HEK293T (cell line): ENCODE measurements at regions not wholly inside any gene's neighbourhood (a gene's known extent, or its start where the extent isn't known, plus 50 kb on each side); places are given as distances from the start of the nearest gene placed in this dataset.

Source experiments
- CTCF ChIA-PET: fragments of 350-600 bp; formaldehyde crosslinking; extraction: SDS; loops from one replicate; lab custom pipeline; 2021; ENCODE audit warnings: antibody characterized with exemption, inconsistent platforms; lab: Yijun Ruan, JAX
- POLR2A ChIA-PET: fragments of 350-600 bp; formaldehyde crosslinking; extraction: SDS; loops from one replicate; lab custom pipeline; 2020; ENCODE audit warnings: antibody characterized with exemption, inconsistent platforms; lab: Yijun Ruan, JAX
- DNase-seq: peaks from one replicate; pipeline ENCODE4 v3.0.0; 2012; ENCODE audit warnings: mixed read lengths; ENCODE audit errors: extremely low spot score
- ARNT ChIP-seq: fragments of 450-650 bp; IDR thresholded peaks from 2 replicates; pipeline ENCODE4 v1.6.1; 2017; ENCODE audit warnings: mild to moderate bottlenecking
- BHLHE40 ChIP-seq: fragments of 450-650 bp; IDR thresholded peaks from 2 replicates; pipeline ENCODE4 v1.6.1; 2016; ENCODE audit warnings: mild to moderate bottlenecking, moderate library complexity, borderline replicate concordance
- CTBP1 ChIP-seq: fragments of 450-650 bp; IDR thresholded peaks from 2 replicates; pipeline ENCODE4 v1.6.1; 2016; ENCODE audit warnings: borderline replicate concordance
- ELF4 ChIP-seq: fragments of 450-650 bp; IDR thresholded peaks from 2 replicates; pipeline ENCODE4 v1.6.1; 2017; ENCODE audit warnings: antibody characterized with exemption
- FOXA1 ChIP-seq: fragments of 450-650 bp; IDR thresholded peaks from 2 replicates; pipeline ENCODE4 v1.6.1; 2016; ENCODE audit warnings: mild to moderate bottlenecking
- FOXK2 ChIP-seq: fragments of 450-650 bp; IDR thresholded peaks from 2 replicates; pipeline ENCODE4 v1.6.1; 2016; ENCODE audit warnings: mild to moderate bottlenecking
- FOXM1 ChIP-seq: fragments of 450-650 bp; IDR thresholded peaks from 2 replicates; pipeline ENCODE4 v1.6.1; 2017; ENCODE audit warnings: mild to moderate bottlenecking, borderline replicate concordance
- HDGF ChIP-seq: fragments of 450-650 bp; IDR thresholded peaks from 2 replicates; pipeline ENCODE4 v1.6.1; 2017; ENCODE audit warnings: antibody characterized with exemption, borderline replicate concordance
- L3MBTL2 ChIP-seq: fragments of 450-650 bp; conservative IDR thresholded peaks from 2 replicates; pipeline ENCODE4 v1.6.1; 2016; ENCODE audit warnings: mild to moderate bottlenecking
- LEF1 ChIP-seq: fragments of 450-650 bp; IDR thresholded peaks from 2 replicates; pipeline ENCODE4 v1.6.1; 2017; ENCODE audit warnings: mild to moderate bottlenecking, borderline replicate concordance
- NFRKB ChIP-seq: fragments of 450-650 bp; IDR thresholded peaks from 2 replicates; pipeline ENCODE4 v1.6.1; 2016; ENCODE audit warnings: mild to moderate bottlenecking, moderate library complexity
- SP1 ChIP-seq: fragments of 450-650 bp; IDR thresholded peaks from 2 replicates; pipeline ENCODE4 v1.6.1; 2017
- SUZ12 ChIP-seq: fragments of 450-650 bp; IDR thresholded peaks from 2 replicates; pipeline ENCODE4 v1.6.1; 2016; ENCODE audit warnings: mild to moderate bottlenecking
- TARDBP ChIP-seq: fragments of 450-650 bp; IDR thresholded peaks from 2 replicates; pipeline ENCODE4 v1.6.1; 2016
- ZNF384 ChIP-seq: fragments of 450-650 bp; IDR thresholded peaks from 2 replicates; pipeline ENCODE4 v1.6.1; 2016
- TF ChIP-seq, protein P1 (sequence below): fragments of 450-650 bp; IDR thresholded peaks from 2 replicates; pipeline ENCODE4 v1.6.1; 2016

DNA sequence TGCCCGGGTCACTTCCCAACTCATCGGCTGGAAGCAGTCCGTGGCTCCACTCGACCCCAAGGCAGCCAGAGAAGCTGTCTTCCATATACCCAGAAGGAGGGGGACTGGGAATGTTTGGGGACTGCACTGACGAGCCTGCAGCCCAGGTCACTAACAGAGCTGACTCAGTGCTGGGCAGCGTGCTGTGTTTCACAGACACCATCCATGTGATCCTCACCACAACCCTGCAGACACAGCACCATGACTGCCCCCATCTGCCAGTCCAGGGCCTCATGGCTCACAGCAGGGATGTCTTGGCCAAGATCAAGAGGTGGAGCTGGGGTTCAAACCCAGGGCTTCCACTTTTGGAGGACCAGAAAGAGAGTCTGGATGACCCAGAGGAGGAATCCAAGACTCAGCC, 67.9 kb downstream of the KLHDC7A start:
- DNase-seq = no peak
- POLR2A ChIA-PET = no interaction called here
- CTCF ChIA-PET = interaction anchor here (1.0 to 1.2 kb wide), 2 partner anchors 27 to 33 kb away, joined by 3 to 5 read pairs; no protein-coding TSS in a partner anchor
- TF ChIP-seq ELF4 = no peak
- no peak for TF ChIP-seq SUZ12
- TF ChIP-seq LEF1 = no peak
- no peak for TF ChIP-seq ZNF384
- TF ChIP-seq ARNT = no peak
- TF ChIP-seq CTBP1 = no peak
- TF ChIP-seq FOXK2 = no peak
- no peak for TF ChIP-seq BHLHE40
- no peak for TF ChIP-seq L3MBTL2
- TF ChIP-seq FOXM1 = no peak
- no peak for TF ChIP-seq HDGF

DNA sequence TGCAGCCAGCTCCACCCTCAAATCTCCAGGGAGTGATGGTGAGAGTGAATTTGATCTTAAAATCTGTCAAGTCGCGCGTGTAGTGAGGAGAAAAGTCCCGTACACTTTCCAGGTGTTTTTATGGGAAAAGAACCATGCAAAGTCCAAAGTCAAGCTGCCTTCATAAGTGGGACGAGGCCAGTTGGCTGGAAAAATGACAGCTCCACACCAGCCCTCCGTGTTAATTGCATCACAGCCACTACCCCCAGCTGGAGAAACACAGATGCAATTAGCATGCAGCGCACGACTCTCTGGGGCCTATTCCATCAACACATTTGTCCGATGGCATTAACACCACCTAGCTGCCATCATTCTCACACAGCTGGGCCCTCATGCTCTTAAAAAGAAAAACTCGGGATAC, 68.4 kb downstream of the KLHDC7A start:
- CTCF ChIA-PET = interaction anchor here (1.0 to 1.2 kb wide), 2 partner anchors 27 to 32 kb away, joined by 3 to 5 read pairs; no protein-coding TSS in a partner anchor
- no peak for DNase-seq
- TF ChIP-seq FOXM1 = no peak
- no peak for TF ChIP-seq ZNF384
- TF ChIP-seq HDGF = no peak
- TF ChIP-seq TARDBP = no peak
- TF ChIP-seq ELF4 = no peak
- TF ChIP-seq ARNT = no peak
- TF ChIP-seq L3MBTL2 = no peak
- TF ChIP-seq SP1 = no peak
- TF ChIP-seq, protein P1, sequence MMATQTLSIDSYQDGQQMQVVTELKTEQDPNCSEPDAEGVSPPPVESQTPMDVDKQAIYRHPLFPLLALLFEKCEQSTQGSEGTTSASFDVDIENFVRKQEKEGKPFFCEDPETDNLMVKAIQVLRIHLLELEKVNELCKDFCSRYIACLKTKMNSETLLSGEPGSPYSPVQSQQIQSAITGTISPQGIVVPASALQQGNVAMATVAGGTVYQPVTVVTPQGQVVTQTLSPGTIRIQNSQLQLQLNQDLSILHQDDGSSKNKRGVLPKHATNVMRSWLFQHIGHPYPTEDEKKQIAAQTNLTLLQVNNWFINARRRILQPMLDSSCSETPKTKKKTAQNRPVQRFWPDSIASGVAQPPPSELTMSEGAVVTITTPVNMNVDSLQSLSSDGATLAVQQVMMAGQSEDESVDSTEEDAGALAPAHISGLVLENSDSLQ = no peak
- no peak for TF ChIP-seq FOXK2
- TF ChIP-seq CTBP1 = no peak
- TF ChIP-seq BHLHE40 = no peak
- no peak for TF ChIP-seq NFRKB
- POLR2A ChIA-PET = no interaction called here

DNA sequence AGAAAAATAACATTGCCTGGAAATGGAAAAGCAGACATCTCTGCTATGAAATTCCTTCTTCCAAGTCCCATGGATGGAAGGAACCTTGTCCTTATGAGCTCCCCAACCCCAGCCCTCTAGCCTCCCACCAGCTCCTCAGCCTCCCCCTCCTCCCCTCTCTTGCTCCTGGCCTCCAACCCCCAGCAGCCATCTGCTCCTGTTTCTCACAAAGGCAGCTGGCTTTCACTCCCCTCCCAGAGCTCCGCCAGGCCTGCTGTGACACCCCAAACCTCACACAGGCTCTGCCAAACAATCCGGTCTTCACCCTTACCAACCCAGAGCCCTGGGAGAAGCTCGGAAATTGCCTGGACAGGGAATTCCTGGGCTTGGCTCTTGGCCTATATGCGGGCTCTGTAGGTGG, 69.2 kb downstream of the KLHDC7A start:
- CTCF ChIA-PET = interaction anchor here (0.6 kb wide), 1 partner anchor 194 kb away, joined by 3 read pairs; no protein-coding TSS in a partner anchor
- TF ChIP-seq, protein P1 = no peak
- TF ChIP-seq FOXM1 (no peak), ELF4 (no peak), BHLHE40 (no peak), SP1 (no peak), FOXK2 (no peak)
- no peak for DNase-seq
- POLR2A ChIA-PET = no interaction called here

DNA sequence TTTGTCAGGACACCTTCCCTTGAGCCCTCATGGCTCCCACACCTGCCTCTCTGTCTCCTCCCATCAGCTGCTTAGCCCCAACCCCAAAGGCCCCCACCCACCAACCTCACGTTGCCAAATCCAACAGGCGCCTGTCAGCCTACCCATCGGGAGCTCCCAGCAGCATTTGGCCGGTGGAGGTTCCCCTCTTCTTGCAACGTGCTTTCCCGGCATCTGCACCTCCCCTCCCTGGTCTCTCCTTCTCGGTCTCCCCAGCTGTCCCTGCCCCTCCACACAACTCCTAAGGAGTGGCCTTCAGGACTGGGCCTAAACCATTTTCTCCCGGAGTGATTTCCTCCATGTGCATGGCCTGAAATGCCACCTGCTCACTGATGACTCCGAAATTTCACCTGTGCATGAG, 71.9 kb downstream of the KLHDC7A start:
- CTCF ChIA-PET = no interaction called here
- no peak for TF ChIP-seq SUZ12
- TF ChIP-seq L3MBTL2 = no peak
- no peak for TF ChIP-seq SP1
- TF ChIP-seq HDGF = no peak
- TF ChIP-seq ARNT = no peak
- no peak for TF ChIP-seq TARDBP
- no peak for TF ChIP-seq NFRKB
- TF ChIP-seq FOXA1 = no peak
- TF ChIP-seq CTBP1 = no peak
- no peak for TF ChIP-seq FOXK2
- TF ChIP-seq ELF4 = no peak
- TF ChIP-seq ZNF384 = no peak
- TF ChIP-seq, protein P1 = no peak
- TF ChIP-seq FOXM1 = no peak
- no peak for TF ChIP-seq BHLHE40
- TF ChIP-seq LEF1 = no peak
- POLR2A ChIA-PET = no interaction called here
- no peak for DNase-seq

DNA sequence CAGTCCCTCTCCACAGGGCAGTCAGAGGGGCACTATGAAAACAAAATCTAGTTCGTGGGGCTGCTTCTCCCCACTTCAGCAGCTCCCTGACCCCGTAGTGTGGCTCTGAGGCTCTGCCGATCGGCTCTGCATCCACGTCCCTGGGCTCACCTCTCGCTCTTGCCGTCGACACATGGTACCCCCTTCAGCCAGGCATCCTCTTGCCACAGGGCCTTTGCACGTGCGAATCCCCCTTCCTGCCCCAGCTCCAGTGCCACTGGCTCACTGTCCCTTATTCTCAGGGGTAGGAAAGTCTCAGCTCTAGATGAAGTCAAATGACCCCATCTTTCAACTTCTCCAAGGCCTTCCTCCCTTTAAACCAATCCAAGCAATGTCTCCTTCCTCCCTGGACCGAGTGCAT, 72.7 kb downstream of the KLHDC7A start:
- TF ChIP-seq L3MBTL2 (no peak), ELF4 (no peak), HDGF (no peak), ARNT (no peak), FOXK2 (no peak), BHLHE40 (no peak), NFRKB (no peak), ZNF384 (no peak), FOXM1 (no peak), TARDBP (no peak)
- POLR2A ChIA-PET = no interaction called here
- no peak for DNase-seq
- CTCF ChIA-PET = interaction anchor here (1.2 kb wide), 1 partner anchor 28 kb away, joined by 4 read pairs; no protein-coding TSS in a partner anchor

DNA sequence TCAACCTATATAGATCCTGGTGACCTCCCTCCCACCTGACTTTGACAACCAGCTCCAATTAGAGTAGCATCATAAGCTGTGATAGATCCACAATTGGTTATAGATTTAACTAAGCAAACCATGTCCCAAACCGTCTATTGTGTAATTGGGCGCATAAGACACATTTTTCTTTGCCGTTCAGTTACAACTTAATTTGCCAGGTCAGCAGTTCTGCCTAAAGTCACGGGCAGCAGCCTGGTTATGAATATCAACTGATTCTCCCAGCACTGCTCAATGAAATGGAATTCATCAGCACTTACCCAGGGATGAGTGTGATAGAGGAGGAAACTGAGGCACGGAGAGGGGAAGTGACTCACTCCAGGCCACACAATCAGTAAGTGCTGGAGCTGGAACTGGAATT, 73.4 kb downstream of the KLHDC7A start:
- ChIA-PET CTCF (interaction anchor here (0.6 to 1.4 kb wide), 3 partner anchors 10 to 32 kb away, joined by 4 to 6 read pairs (median 4); no protein-coding TSS in a partner anchor), POLR2A (no interaction called here)
- DNase-seq = no peak
- TF ChIP-seq BHLHE40 (no peak), FOXA1 (no peak), ELF4 (no peak), SUZ12 (no peak), L3MBTL2 (no peak), SP1 (no peak), CTBP1 (no peak), HDGF (no peak), TARDBP (no peak), ZNF384 (no peak)
- TF ChIP-seq, protein P1 = no peak
